GM19324 (cell line): ENCODE measurements at regions not wholly inside any gene's neighbourhood (a gene's known extent, or its start where the extent isn't known, plus 50 kb on each side); places are given as distances from the start of the nearest gene placed in this dataset.

ENCODE experiments used
- ATAC-seq: cut with Tn5 transposase; IDR thresholded peaks from one replicate; pipeline ENCODE4 v1.9.1; 2021; ENCODE audit warnings: mild to moderate bottlenecking, moderate library complexity; ENCODE audit not compliant: unreplicated experiment, low FRiP score

DNA sequence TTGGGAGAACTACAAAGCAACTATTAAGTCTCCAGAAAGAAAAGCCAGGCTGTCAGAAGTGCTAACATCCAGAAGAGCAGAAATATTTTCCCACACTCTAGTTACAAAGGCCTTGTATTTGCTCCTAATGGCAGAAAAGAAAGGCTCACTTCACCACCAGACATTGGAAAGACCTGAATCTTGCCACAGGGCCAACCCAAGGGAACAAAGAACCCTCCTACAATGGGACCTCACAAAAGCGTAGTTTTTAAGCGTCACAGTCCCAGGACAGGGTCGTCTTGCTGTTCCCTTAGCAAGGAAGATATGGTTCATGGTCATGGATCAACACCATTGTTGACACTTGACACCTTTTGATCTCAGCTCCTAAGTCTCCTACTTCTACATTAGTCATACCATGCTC, 119.1 kb downstream of the RPS29 start:
- no peak for ATAC-seq

DNA sequence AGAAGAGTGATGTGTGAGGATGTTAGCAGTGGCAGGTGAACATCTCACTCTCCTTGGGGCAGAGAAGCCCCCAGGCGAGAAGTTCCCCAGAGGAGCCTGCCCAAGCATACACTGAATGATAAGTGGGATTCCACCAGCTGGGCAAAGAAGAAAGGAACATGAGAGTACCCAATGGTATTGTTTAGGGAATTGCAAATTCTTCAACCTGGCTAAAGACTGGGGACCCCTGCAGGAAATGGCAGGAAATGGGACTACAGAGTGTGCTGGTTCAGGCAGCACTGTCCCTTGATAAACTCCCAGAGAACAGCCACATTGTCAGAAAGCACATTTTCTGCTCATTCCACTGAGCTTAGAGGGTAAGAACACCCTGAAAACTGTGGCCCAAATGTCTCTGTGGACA, 121.3 kb downstream of the RPS29 start:
- no peak for ATAC-seq

DNA sequence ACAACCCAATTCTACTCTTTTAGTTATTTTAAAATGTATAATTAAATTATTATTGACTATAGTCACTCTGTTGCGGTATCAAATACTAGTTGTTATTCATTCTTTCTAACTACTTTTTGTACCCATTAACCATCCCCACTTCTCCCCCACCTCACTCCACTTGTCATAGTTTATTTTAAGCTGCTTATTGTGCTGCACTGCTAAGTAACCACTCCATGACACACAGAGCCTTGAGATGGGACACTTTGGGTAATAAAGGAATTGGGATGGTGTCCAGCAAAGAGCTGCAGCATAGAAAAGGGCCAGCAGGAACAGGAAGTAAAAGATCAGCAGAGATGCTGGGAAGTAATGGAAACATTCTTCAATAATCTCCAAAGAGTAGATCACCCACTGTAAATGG, 123.0 kb downstream of the RPS29 start:
- ATAC-seq = no peak

DNA sequence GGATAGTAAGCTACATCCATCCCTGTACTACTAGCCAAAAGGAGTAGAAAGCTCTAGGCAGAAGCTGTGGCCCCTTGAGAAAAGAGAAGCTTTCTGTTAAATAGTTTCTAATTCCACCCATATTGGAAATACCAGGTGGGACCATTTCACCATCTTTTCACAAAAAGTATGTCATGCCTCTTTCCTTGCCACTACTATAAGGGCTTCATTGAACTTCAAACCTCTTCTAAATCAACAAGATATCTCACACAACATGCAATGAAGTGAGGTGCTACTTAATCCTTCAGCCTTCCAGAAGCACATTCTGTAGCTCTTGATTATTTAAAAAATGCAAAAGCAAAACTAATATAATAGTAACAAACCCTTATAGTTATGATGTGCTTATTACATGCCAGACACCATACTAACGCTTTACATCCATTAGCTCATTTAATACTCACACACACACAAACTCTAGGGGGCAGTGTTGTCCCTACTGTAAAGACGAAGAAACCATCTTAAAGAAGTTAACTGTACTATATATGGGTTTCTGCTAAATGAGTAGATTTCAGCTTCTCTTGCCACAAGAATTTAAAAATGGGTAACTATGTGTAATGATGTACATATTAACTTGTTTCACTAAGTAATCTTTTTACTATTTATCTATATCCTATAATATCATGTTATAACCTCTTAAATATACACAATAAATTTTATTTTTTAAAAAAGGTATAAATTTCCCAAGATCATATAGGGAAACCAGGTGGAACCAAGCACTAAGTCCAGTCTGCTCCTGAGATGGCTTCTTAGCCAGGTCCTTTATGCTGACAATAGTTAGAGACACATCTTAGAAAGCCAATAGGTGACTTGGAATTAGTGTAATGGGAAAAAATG, 124.4 kb downstream of the RPS29 start:
- peak; percentile 79 for ATAC-seq

DNA sequence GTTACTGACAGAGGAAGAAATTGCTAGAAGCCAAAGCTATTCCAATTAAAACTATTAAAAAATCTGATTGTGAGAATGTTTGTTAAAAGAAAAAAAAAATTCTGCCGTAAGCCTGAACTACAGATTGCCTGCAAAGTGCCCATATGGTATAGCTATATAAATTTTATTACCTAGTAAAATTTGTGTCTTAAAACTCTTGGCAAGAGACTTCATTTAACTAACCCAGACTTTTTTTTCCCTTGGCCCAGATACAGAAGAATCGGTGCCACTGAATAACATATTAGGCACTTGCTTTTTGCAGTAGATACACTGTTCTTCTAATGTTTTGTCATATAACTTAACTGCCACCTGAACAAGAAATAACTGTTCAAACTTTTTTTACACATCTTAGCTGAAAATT, 125.5 kb downstream of the RPS29 start:
- ATAC-seq = no peak

DNA sequence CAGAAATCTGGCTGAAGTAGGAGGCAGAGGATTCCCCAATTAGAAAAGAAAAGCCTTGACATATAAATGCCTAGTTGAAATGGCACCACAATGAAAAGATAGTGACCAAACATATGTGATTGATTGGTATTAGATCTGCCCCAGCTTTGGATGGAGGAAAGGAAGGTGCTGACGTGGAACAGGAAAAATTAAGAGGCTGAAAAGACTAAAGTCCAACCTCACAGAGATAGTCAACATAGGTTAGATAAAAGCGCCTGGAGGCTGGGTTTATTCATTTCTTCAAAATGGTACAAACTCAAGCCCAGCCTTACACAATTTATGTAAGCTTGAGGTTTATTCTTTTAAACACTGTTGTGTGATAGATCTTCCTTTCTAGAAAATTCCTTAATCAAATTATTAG, 129.6 kb downstream of the RPS29 start:
- ATAC-seq = no peak

DNA sequence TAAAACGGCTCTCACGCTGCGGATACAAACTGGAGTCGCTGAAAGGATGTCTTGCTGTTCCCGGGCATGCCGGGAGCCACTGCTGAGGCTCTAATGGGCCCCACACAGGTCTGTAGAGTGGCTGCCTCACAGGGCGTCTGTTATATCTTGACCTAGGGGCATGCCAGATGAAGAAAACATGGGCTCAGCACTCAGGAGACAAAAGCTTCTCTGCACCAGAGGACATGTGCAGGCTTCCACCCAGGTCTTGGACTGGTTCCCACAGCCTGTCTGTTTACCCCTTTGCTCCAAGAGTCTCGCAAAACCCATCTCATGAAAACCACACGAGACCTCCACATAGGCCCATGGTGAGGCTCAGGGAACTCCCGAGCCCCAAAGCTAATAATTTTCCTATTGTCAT, 134.2 kb downstream of the RPS29 start:
- no peak for ATAC-seq

DNA sequence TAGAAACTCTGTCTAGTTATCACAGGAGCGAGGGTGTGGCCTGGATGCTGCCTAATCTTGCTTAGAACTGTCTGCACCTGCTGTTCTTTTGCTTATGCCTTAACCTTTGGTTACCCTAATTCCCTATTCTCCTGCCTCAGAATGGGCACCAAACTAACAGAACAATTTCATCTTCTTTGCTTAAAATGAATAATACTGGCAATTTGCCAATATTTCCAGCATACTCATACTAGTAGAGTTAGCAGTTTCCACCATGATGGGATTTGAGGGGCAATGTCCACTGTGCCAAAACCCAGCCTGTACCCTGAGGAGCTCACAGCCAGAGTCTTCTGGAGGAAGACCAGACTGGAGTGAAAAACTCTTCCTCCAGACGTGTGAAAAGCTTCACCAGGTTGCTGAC, 136.4 kb downstream of the RPS29 start:
- no peak for ATAC-seq

DNA sequence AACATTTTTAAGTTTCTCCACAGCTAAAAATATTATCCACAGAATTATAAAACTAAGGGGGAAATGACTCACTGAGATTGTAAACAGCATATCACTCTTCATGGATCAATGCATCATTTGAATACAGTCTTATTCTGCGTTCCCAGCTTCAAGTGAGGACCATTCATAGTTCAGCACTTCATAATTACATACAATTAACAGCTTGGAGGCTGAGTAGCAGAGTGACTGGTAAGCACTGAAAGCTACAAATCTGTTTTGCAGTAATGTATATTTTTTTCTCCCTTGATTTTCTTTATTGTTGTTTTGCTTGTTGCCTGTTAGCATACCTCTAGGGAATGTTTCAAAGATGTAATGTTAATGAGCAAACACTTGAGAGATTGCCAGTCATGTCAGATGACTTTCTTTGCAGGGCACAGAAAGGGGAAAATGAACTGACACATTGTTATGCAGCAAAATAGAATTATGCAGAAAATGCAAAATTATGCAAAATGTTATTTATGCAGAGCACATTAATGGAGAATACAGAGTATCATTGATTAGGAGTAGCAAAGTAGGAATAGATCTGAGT, 138.6 kb downstream of the RPS29 start:
- ATAC-seq = no peak

DNA sequence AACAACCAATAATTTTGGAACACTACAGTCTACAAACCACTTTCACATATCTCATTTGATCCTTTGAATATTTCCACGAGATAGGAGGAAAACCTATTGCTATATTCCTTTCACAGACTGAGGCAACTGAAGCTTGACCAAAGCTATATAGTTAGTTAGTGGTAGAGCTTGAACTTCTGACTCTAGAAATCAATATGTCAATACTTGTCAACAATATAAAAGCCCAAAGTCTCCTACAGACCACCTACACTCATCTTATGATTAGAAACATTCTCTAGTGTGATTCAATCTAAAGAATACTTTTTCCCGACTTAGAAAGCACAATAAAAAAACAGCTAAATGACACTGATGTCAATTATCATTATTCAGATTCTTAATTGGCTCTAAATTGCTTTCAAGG, 139.4 kb downstream of the RPS29 start:
- ATAC-seq = no peak

DNA sequence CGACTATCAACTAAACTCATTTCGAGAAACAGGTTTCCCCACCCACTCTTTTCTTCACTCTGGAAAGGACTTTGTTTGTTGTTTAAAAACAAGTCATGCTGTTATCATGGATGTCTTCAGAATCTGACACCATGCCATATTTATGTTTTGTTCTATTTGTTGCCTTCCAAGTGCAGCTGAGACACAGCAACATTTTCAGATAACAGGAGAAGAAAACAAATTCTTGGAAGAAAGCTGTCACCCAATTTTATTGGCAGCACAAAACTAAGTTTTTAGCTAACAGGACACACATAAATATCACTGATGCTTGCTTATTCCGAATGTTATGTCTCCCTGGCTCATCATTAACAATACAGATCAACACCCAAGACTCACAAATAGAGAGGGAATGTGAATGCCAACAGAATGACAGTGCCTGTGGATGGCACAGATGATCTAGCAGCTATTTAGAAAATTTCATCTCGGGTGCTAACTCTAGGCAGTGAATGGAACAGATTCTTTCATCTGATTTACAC, 147.9 kb downstream of the RPS29 start:
- ATAC-seq = no peak

DNA sequence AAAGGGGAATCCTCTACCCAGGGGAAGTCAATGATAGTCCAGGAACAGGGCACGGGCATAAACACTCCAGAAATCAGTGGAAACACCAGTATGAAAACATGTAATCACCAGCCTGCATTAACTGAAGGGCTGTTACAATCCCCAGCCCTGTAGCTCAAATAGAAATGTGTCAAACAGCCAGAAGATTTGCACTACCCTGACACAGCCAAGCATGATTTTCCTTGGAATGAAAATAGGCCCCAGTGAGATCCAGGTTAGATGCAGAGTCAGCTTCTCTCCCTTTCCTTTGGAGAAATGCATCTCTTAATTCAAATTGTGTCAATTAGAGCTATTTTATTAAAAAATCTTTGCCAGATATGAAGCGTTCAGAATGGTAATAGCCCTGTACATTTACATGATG, 158.1 kb downstream of the RPS29 start:
- ATAC-seq = no peak

DNA sequence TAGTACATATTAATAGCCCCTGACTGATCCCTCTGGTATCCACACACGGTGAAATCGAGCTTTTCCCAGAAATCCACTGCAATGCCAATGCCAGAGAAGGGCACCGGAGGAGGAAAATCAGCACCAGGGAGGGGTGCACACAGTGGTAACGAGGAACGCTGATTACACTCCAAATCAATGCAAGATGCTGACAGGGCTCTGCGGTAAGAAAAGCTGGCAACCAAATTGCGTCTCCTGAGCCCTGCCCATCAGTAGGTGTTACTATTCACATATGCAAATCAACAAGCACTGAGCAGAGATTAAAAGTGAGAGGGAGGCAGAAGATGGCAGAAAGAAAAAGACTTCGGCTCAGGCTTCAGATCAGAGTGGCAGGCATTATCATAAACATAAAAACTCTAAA, 159.1 kb downstream of the RPS29 start:
- ATAC-seq = no peak

DNA sequence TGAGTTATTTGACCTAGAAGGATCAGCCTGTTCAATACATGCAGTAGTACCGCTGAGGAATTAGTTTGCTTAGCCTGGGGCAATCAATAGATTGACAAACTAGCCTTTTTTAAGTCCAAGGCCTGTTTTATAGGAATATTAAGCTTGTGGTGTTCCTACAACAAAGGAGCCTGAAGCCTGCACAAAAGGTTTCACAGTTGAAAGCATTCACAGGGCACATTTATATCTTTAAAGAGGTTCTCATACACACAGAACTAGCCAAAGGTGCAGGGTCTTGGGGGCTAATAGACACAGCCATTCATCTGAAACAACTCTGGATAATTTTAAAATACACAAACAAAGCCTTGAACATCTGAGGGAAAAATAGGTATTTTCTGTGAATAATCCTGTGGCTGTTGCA, 160.3 kb downstream of the RPS29 start:
- no peak for ATAC-seq

DNA sequence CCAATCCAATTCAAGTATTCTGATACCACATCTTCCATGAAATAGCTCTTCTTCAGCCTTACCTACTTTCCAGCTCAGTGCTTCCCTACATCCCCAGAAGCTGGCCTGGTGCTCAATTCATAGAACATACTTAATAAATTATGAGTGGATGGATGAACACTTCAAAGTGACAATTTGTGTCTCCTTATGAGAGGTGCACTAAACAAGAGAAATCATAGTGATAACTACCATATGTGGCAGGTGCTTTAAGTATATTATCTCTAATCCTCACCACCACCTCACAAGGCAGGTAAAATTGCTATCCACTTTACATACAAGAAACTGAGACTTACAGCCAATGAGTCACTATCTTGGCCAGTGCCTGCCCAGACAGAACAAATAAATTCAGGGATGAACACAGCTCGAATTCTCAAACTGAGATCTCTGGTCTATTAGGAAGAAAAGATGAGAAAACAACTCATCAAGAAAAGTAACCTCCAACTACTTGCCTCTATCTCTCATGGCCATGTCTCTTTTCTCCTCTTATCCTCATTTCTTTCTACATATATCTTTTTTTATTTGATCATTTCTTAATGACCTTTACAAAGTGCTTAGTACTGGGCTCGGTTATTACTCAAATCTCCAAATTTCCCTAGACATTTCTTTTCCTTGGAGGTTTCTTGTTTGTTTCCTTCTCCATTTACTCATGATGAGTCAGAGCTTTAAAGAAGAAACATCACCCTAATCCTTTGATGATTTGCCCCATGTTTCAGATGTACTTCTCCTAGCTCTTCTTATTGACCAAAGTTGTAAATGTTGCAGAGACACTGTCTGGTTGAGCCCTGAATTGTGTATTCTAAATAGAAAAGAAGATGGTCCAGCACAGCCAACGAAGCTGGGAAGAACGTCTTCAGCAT, 161.5 kb downstream of the RPS29 start:
- no peak for ATAC-seq

DNA sequence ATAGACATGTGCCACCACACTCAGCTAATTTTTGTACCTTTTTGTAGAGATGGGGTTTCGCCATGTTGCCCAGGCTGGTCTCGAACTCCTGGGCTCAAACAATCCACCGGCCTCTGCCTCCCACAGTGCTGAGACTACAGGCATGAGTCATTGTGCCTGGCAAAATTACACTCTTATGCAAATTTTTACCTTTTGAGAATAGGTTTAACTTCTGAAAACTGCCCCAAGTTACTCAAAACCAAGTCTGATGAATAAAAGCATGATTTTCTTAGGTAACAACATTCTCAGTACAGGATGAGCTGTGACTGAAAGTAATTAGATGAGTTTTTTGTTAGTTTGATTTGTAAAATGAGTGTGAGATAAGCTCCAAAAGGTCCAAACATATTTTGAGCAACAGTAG, 166.0 kb downstream of the RPS29 start:
- no peak for ATAC-seq

DNA sequence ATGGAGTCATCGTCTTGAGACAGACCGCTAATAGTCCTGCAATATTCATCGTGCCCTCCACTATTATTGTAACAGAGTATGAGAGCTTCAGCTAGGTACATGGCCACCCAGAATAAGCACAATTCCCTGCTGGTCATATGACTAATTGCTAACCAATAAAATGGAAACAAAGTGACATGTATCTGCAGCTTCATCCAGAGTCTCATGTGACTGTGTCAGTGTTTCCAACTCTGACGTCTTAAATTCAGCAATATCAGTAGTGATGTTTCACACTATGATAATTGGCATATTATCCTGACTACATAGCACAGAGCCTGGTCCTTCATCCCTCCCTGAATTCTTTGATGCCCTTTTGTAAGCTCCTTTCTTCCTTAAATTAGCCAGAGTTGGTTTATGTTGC, 167.4 kb downstream of the RPS29 start:
- no peak for ATAC-seq

DNA sequence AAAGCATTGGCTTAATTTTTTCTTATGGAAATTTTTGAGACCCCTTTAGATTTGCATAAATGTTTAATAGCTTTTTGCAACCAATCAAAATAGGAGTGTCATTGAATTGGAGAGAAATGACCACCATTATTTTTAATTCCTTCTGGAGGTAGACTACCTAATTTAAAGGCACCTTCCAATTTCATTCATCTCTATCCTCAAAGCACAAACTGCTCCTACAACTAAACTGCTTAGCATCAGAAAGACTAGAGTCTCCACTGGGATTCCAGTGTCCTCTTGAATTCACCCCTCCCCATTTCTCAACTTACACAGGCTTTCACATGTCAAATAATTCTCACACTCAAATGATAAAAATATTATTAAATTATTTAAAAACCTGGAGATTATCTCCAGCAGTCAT, 168.4 kb downstream of the RPS29 start:
- ATAC-seq = no peak

DNA sequence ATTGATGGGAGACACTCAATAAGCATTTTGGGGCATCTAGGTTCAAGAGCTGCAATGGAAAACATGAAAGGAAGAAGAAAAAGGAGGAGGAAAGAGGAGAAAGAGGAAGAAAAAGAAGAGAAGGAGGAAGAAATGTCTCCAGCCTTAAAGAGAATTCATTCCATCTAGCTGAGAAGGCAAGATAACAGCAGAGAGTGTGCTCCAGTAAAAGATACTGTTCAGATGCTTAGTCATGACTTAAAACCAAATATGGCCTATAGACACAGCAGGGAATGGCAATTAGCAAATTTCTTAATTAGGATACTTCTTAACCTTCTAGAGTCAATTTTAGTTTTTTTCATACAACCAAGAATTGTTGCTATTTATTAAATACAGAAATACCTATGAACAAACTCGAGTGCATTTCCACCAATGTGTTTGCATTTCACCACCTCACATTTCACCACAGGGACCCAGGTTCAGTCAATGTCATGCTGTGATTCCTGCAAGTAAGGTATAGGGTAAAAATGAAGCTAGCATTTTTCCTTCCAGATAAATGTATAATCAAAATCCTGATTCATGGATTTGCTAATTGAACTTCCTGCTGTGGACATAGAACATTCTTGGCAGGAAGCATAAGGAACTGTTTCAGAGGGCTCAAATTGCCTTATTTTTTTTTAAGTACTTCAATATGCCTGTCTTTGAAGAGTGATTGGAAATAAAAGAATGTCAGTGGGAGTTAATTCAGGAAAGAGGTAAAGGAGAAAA, 177.8 kb downstream of the RPS29 start:
- no peak for ATAC-seq

DNA sequence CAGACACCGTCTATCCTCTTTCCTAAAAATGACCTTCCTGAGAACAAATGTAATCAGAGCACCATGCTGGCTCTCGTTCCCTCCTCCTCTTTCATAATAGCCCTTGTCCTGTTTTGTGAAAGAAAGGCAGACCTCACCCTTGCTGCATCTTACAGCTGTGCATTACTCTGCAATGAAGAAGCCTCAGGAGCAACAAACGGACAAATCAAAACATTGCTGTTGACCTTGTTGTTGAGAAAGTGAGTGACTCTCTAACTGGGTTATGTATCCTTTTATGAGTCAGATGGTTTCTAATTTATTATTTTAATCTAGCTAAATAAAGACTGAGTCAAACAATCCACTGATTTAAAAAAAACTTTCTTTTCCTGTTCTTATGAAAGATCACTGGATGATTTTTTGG, 180.9 kb downstream of the RPS29 start:
- ATAC-seq = no peak
